OCI-LY7 (cell line): ENCODE measurements at regions not wholly inside any gene's neighbourhood (a gene's known extent, or its start where the extent isn't known, plus 50 kb on each side); places are given as distances from the start of the nearest gene placed in this dataset.

Experiments used
- BruUV-seq: library from RNA; stranded (reverse); fragments of 400-500 nt; replicated peaks from 2 replicates; lab custom pipeline; 2021; lab: Mats Ljungman, UMichigan
- CTCF ChIA-PET: fragments of 300-600 bp; sonication (Branson Sonifier 250); formaldehyde crosslinking; loops from one replicate; lab custom pipeline; 2022; ENCODE audit warnings: antibody characterized with exemption; ENCODE audit not compliant: unreplicated experiment; lab: Charles Lee
- POLR2A ChIA-PET: fragments of 300-600 bp; sonication (Branson Sonifier 250); formaldehyde crosslinking; loops from one replicate; lab custom pipeline; 2022; ENCODE audit warnings: antibody characterized with exemption; lab: Charles Lee
- DNase-seq: peaks from one replicate; pipeline ENCODE4 v3.0.0-alpha.2; 2015; ENCODE audit warnings: low spot score
- H2AFZ ChIP-seq: fragments of 200-600 bp; sonication (generic), shearing (Covaris generic); 2 replicates; pipeline ENCODE4 v1.6.1; 2014; ENCODE audit warnings: mild to moderate bottlenecking, antibody characterized with exemption, low read length, moderate library complexity
- H3K27ac ChIP-seq: fragments of 200-600 bp; sonication (generic); 2 replicates; pipeline ENCODE4 v1.5.1; 2014; ENCODE audit warnings: mixed run types, low read depth, mild to moderate bottlenecking, moderate library complexity, low read length, inconsistent platforms; ENCODE audit not compliant: poor library complexity, severe bottlenecking
- H3K36me3 ChIP-seq: fragments of 200-600 bp; sonication (generic); 2 replicates; pipeline ENCODE4 v1.6.1; 2014; ENCODE audit warnings: mild to moderate bottlenecking, antibody characterized with exemption, low read length, moderate library complexity, mixed read lengths; ENCODE audit not compliant: insufficient read depth
- H3K4me1 ChIP-seq: fragments of 200-600 bp; sonication (generic); 2 replicates; pipeline ENCODE4 v1.5.1; 2014; ENCODE audit warnings: mild to moderate bottlenecking, low read length; ENCODE audit not compliant: insufficient read depth, poor library complexity, severe bottlenecking
- H3K4me2 ChIP-seq: fragments of 200-600 bp; sonication (generic); 2 replicates; pipeline ENCODE4 v1.6.1; 2014; ENCODE audit warnings: mild to moderate bottlenecking, low read length
- H3K4me3 ChIP-seq: fragments of 200-600 bp; sonication (generic); 2 replicates; pipeline ENCODE4 v1.5.1; 2014; ENCODE audit warnings: mild to moderate bottlenecking, low read depth, low read length; ENCODE audit not compliant: poor library complexity, severe bottlenecking
- H3K79me2 ChIP-seq: fragments of 200-600 bp; sonication (generic); 2 replicates; pipeline ENCODE4 v1.6.1; 2016; ENCODE audit warnings: low read depth, mild to moderate bottlenecking, low read length, moderate library complexity, mixed read lengths; ENCODE audit not compliant: insufficient read depth
- H3K9me2 ChIP-seq: fragments of 200-600 bp; sonication (generic); 2 replicates; pipeline ENCODE4 v1.6.1; 2016; ENCODE audit warnings: mild to moderate bottlenecking, low read length, mixed read lengths; ENCODE audit not compliant: insufficient read depth
- H3K9me3 ChIP-seq: fragments of 200-600 bp; sonication (generic); 2 replicates; pipeline ENCODE4 v1.6.1; 2014; ENCODE audit warnings: mild to moderate bottlenecking, mixed run types, low read length, mixed read lengths
- H4K20me1 ChIP-seq: fragments of 200-600 bp; sonication (generic); 2 replicates; pipeline ENCODE4 v1.6.1; 2014; ENCODE audit warnings: mild to moderate bottlenecking, antibody characterized with exemption, low read length, moderate library complexity, mixed read lengths; ENCODE audit not compliant: insufficient read depth
- CTCF ChIP-seq: fragments of 200-600 bp; sonication (generic); conservative IDR thresholded peaks from 2 replicates; pipeline ENCODE4 v1.5.1; 2014; ENCODE audit warnings: mild to moderate bottlenecking, antibody characterized with exemption, low read length, moderate library complexity, mixed read lengths
- EZH2phosphoT487 ChIP-seq: fragments of 200-600 bp; sonication (generic); IDR thresholded peaks from 2 replicates; pipeline ENCODE4 v1.6.1; 2018; ENCODE audit warnings: low read depth, borderline replicate concordance, mild to moderate bottlenecking, mixed run types, antibody characterized with exemption, low read length, moderate library complexity, mixed read lengths
- intact Hi-C: fragments of 100-400 bp; cut with micrococcal nuclease; formaldehyde crosslinking; loops from one replicate; pipeline ENCODE4 v1.10.0; 2022; ENCODE audit not compliant: unreplicated experiment

- Histone ChIP-seq H3K9me3 (no peaks in the 10 kb centered on the region), H2AFZ (peak overlapping the region; percentile 88; the same call in 1 of the 2 replicates), H3K27ac (peak overlapping the region; percentile 62), H3K36me3 (no peaks in the 10 kb centered on the region), H4K20me1 (no peaks in the 10 kb centered on the region), H3K9me2 (no peaks in the 10 kb centered on the region), H3K79me2 (no peaks in the 10 kb centered on the region), H3K4me3 (peak overlapping the region; percentile 23), H3K4me1 (peaks cover 26% of the 10 kb centered on the region), H3K4me2 (peak overlapping the region; percentile 67)
- no peak for TF ChIP-seq CTCF
- no peak for TF ChIP-seq EZH2phosphoT487
- ChIA-PET CTCF (no interaction called here), POLR2A (interaction anchor here (0.5 to 0.7 kb wide), 4 partner anchors 394 to 1882 kb away, joined by 3 to 6 read pairs (median 4); no protein-coding TSS in a partner anchor)
- DNase-seq, result peak; percentile 71
- intact Hi-C loops, result no loop called here
- BruUV-seq, result no TSS peak
Measured at GRCh38 chr17:15109608-15110007, 155.5 kb downstream of the PMP22 start.

- H3K4me2 ChIP-seq, result peak overlapping the region; percentile 67
- DNase-seq, result no peak
Measured at GRCh38 chr17:15108992-15109391, 156.1 kb downstream of the PMP22 start.

More at GRCh38 chr17:15108992-15109391, 156.1 kb downstream of the PMP22 start:
- no peak for TF ChIP-seq EZH2phosphoT487
- TF ChIP-seq CTCF, result no peak
- intact Hi-C loops, result no loop called here
- Histone ChIP-seq H3K79me2 (no peaks in the 10 kb centered on the region), H3K36me3 (no peaks in the 10 kb centered on the region), H3K4me3 (peak overlapping the region; percentile 23), H3K9me3 (no peaks in the 10 kb centered on the region), H3K27ac (peak overlapping the region; percentile 62), H2AFZ (peak overlapping the region; percentile 65; the same call in 1 of the 2 replicates), H3K9me2 (no peaks in the 10 kb centered on the region), H3K4me1 (peaks cover 26% of the 10 kb centered on the region), H4K20me1 (no peaks in the 10 kb centered on the region)
- no TSS peak for BruUV-seq
- ChIA-PET POLR2A (interaction anchor here (0.5 to 0.7 kb wide), 3 partner anchors 681 to 1882 kb away, joined by 3 to 5 read pairs (median 3); no protein-coding TSS in a partner anchor), CTCF (no interaction called here)
